ENCODE measurements at regions not wholly inside any gene's neighbourhood (a gene's known extent, or its start where the extent isn't known, plus 50 kb on each side); places are given as distances from the start of the nearest gene placed in this dataset.

- TF ChIP-seq OSR2 (tag by site-specific recombination; IDR thresholded peaks at IDR 0.05) (no peak), ZNF132 (tag by site-specific recombination; IDR thresholded peaks at IDR 0.05; ENCODE audit: borderline replicate concordance) (no peak), ZSCAN30 (tag by site-specific recombination; IDR thresholded peaks at IDR 0.05) (no peak), REST (tag by site-specific recombination; IDR thresholded peaks at IDR 0.05) (no peak), SP2 (tag by site-specific recombination; IDR thresholded peaks at IDR 0.05) (no peak), CTCF (tag by site-specific recombination; IDR thresholded peaks at IDR 0.05) (no peak), PBX3 (CRISPR knock-in tag; IDR thresholded peaks at IDR 0.05) (no peak), HOXA7 (CRISPR knock-in tag; IDR thresholded peaks at IDR 0.05; ENCODE audit: borderline replicate concordance) (no peak), ELK4 (IDR thresholded peaks at IDR 0.05; ENCODE audit: borderline replicate concordance, low read depth, low read length) (no peak)
Observed at GRCh38 chr17:45573924-45574770, 83.6 kb upstream of the PLEKHM1 start.

Data from HEK293 (cell line).